Spleen (tissue), 7 donors: ENCODE measurements at regions not wholly inside any gene's neighbourhood (a gene's known extent, or its start where the extent isn't known, plus 50 kb on each side); places are given as distances from the start of the nearest gene placed in this dataset.

Source experiments
- POLR2A ChIP-seq, 3 donors: fragments of 450-650 bp; IDR thresholded peaks; one replicate each; pipeline ENCODE4 v1.5.1; 2017; ENCODE audit warnings: antibody characterized with exemption in 3 of 3, mild to moderate bottlenecking in 1 of 3
- POLR2AphosphoS5 ChIP-seq, 3 donors: sonication (generic); formaldehyde crosslinking; IDR thresholded peaks; one replicate each; pipeline ENCODE4 v1.5.1; 2017; ENCODE audit warnings: antibody characterized with exemption in 3 of 3
- TF ChIP-seq, protein P1 (sequence below), 11 experiments: fragments of 200-600 bp in 7 of 11; fragments of 450-650 bp in 4 of 11; sonication (generic) in 4 of 11; IDR thresholded peaks in 8 of 11; conservative IDR thresholded peaks in 3 of 11; 1 replicate in 7 of 11; 2 replicates in 4 of 11; pipeline versions ENCODE4 v1.4.0 to v1.8.0; 2016 to 2021; ENCODE audit warnings: antibody characterized with exemption in 11 of 11, inconsistent platforms in 4 of 11, mild to moderate bottlenecking in 1 of 11
- donor health status: DM: no; HTN: no; CAD: no; lungs with moderate emphysema.
- donor health status: DM: no; HTN: no; CAD: no.
- donor health status: DM: no; HTN: no; CAD: no.

DNA sequence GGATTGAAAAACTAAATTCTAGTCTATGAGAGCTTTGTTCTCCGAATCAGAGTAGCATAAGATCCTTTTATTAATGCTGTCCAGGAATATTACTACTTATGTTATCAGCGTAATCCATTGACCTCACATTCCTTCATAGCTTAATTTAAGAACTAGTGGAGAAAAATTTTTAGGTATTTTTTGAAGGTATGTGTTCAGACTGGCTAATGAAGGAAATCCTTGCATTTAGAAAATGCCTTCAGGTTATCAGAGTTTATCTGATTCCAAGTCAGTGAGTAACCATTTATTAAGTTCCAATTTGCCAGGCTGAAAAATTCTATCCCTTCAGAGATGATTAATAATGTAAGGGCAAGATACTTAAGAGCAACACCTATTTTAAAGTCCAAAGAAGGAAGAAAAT lies 338.2 kb upstream of the B3GALT2 start:
- TF ChIP-seq, protein P1, sequence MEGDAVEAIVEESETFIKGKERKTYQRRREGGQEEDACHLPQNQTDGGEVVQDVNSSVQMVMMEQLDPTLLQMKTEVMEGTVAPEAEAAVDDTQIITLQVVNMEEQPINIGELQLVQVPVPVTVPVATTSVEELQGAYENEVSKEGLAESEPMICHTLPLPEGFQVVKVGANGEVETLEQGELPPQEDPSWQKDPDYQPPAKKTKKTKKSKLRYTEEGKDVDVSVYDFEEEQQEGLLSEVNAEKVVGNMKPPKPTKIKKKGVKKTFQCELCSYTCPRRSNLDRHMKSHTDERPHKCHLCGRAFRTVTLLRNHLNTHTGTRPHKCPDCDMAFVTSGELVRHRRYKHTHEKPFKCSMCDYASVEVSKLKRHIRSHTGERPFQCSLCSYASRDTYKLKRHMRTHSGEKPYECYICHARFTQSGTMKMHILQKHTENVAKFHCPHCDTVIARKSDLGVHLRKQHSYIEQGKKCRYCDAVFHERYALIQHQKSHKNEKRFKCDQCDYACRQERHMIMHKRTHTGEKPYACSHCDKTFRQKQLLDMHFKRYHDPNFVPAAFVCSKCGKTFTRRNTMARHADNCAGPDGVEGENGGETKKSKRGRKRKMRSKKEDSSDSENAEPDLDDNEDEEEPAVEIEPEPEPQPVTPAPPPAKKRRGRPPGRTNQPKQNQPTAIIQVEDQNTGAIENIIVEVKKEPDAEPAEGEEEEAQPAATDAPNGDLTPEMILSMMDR (IDR thresholded peaks at IDR 0.05 in 8 of 11, conservative IDR thresholded peaks at IDR 0.05 in 3 of 11), result no peak
- TF ChIP-seq POLR2A (IDR thresholded peaks at IDR 0.05) (no peak), POLR2AphosphoS5 (IDR thresholded peaks at IDR 0.05) (no peak)
